Fibroblast of skin of back (primary cell): ENCODE measurements at regions not wholly inside any gene's neighbourhood (a gene's known extent, or its start where the extent isn't known, plus 50 kb on each side); places are given as distances from the start of the nearest gene placed in this dataset.

Experiments
- DNase-seq: peaks from one replicate; pipeline ENCODE4 v3.0.0-alpha.2; 2013

- DNase-seq = no peak
Observed at GRCh38 chr2:158049129-158049855, 52.4 kb upstream of the UPP2 start.

- no peak for DNase-seq
Observed at GRCh38 chr2:158048327-158048726, 53.3 kb upstream of the UPP2 start.

- no peak for DNase-seq
Observed at GRCh38 chr2:158047156-158047611, 54.5 kb upstream of the UPP2 start.

- DNase-seq = no peak
Observed at GRCh38 chr2:158046121-158046880, 55.4 kb upstream of the UPP2 start.

GRCh38 chr2:158045362-158045761 is 56.3 kb upstream of the UPP2 start:
- DNase-seq = no peak

- DNase-seq = no peak
Observed at GRCh38 chr2:158043181-158043948, 58.3 kb upstream of the UPP2 start.

- no peak for DNase-seq
Observed at GRCh38 chr2:158042666-158043065, 59.0 kb upstream of the UPP2 start.

GRCh38 chr2:158042245-158042644 is 59.4 kb upstream of the UPP2 start:
- DNase-seq = peak; percentile 2

GRCh38 chr2:158041400-158041799 is 60.3 kb upstream of the UPP2 start:
- no peak for DNase-seq

- no peak for DNase-seq
Observed at GRCh38 chr2:158038901-158039300, 62.8 kb upstream of the UPP2 start.

GRCh38 chr2:158034198-158034866 is 67.3 kb upstream of the UPP2 start:
- DNase-seq = peak; percentile 54

- DNase-seq = no peak
Observed at GRCh38 chr2:158031371-158031770, 70.3 kb upstream of the UPP2 start.

GRCh38 chr2:158025255-158025996 is 76.2 kb upstream of the UPP2 start:
- DNase-seq = peak; percentile 41

- DNase-seq = peak; percentile 38
Observed at GRCh38 chr2:158024288-158024898, 77.3 kb upstream of the UPP2 start.

GRCh38 chr2:158022888-158023287 is 78.8 kb upstream of the UPP2 start:
- DNase-seq = no peak

- DNase-seq = no peak
Observed at GRCh38 chr2:158021226-158021625, 80.5 kb upstream of the UPP2 start.

GRCh38 chr2:158015428-158016076 is 86.1 kb upstream of the UPP2 start:
- DNase-seq = no peak

GRCh38 chr2:158013891-158014290 is 87.8 kb upstream of the UPP2 start:
- DNase-seq = no peak

- DNase-seq = no peak
Observed at GRCh38 chr2:158011055-158011771, 90.5 kb upstream of the UPP2 start.

- no peak for DNase-seq
Observed at GRCh38 chr2:158009399-158009798, 92.3 kb upstream of the UPP2 start.
